Muscle of back (tissue), 3 donors: ENCODE measurements at regions not wholly inside any gene's neighbourhood (a gene's known extent, or its start where the extent isn't known, plus 50 kb on each side); places are given as distances from the start of the nearest gene placed in this dataset.

Source experiments
- DNase-seq, 3 donors: peaks; one replicate each; pipeline versions ENCODE4 v3.0.0 to v3.0.0-alpha.2; 2013

DNA sequence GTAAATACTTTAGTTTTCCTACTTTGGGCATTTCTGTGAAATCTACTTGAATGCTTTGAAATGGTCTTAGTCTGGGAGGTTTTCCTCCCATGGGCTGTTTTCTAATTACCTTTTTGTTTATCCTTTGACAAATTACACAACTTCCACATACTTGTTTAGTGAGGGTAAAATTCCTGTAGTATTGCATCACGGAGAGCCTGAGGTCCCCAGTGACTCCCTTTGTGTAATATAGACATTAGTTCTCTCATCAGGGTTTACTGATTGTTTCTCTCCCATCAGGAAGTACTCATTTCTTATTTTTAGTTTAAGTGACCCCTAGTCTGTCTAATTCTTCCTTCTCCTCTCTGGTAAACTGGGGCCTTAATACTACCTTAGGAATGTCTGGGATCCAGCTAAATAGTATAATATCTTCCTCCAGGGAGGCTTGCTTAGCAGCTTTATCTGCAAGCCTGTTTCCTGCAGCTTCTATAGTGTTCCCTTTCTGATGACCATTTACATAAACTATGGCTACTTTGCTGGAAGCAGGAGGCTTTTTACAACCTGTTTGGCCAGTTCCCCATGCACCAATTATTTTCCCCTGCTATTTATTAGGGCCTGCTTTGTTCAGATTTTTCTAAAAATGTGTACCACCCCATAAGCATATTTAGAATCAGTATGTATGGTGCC lies 87.2 kb upstream of the XCR1 start:
- peak in 2 of 3 donors; percentile 18 to 38 for DNase-seq

DNA sequence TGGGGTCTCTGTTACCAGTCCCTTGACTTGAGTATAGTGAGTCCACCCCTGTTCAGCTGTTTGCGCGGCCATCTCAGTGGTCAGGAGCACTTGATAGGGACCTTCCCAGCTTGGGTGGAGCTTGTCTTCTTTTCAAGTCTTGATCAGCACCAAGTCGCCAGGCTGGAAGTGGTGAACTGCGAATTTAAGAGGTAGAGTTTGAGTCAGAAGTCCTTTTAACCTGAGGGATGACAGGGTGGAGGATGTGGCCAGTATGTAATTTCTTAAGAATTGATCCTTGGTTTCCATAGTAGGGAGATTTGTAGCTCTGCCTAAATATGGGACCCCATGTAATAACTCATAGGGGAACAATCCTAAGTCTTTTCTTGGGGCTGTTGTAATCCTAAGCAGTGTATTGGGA lies 86.3 kb upstream of the XCR1 start:
- DNase-seq: no peak

DNA sequence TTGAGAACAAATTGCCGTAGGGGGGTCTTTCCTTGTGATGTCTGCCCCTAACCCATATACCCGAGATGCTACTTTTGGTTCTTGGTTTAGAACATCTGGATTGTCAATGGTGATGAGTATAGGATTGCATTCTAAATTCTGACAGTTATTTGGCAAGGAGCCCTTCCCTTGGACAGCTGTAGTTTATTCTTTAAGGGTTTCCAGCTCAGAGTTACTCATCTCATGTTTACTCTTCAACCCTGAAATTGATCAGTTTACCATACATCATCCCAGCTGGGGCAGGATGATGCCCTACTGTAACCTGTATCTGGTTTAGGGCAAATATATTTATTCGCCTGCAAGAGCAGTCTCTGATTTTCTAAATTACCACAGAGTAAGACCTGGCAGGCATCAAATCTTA lies 85.7 kb upstream of the XCR1 start:
- DNase-seq: no peak

DNA sequence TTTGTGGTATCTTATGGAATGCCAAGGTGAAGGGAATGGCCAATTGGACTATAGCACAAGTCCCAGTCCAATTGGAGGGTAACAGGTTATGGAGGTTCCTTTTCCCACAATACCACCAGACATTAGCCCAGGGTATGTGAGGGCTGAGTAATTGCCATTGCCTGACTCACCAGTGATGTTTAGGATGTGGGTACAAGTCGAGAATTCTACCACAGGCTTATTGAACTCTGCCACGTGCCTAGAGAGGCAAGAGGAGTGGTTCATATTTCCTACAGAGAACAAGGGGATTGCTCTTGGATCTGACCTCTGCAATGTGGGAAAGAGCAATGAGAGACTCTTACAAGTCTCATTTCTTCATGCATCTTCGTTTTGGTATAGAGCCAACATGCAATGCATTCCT lies 85.0 kb upstream of the XCR1 start:
- DNase-seq: no peak

DNA sequence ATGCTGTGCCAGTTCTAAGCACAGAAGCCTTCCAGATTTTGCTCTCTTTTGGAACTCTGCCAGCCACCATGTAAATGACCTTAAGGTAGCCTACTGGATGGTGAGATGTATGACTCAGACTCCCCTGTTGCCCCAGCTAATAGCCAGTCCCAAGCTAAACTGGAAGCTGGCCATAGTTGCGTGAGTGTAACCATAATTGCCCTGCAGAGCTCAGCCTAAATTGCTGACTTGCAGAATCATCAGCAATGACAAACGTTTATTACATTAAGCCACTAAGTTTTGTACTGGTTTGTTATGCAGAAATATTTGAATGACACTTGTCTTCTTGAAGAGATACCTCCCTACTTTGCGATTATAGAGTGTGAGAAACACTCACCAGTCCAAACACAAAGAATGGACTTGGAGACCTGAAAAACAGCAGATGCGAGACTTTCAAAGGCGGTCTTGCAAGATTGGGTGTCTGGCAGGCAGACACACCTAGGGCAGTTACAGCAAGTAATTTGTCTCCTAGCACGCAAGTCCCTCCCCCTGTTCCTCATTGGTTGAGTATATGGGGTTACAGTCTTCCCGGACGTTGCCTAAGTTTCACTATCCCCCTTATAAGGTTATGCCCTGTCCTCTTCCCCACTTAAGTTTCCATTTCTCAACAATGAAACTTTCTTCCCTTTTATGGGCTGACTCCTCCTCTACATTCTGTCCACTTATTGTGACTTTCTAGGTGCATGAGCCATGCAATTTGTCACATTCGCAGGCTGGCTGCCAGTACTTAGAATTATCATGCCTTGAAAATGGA lies 83.6 kb upstream of the XCR1 start:
- DNase-seq: peak in 2 of 3 donors; percentile 19 to 20

DNA sequence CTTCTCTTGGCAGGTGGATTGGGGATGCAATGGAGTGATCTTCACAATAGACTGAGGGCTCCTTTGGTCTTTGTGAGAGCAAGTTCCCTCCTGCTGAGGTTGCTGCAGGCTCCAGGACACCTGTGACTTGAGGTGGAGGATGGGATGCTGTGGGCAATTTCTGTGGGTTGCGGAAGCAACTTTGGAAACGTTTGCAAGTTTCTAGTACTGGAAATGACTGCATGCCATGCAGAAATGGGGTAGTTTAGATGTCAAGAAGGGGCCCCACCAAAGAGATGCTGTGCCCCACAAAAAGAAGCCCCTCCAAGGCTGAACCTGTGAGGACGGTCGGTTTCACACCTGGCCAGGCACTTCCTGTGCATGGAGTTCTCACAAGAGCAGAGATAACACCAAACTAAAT lies 80.4 kb upstream of the XCR1 start:
- DNase-seq: no peak

DNA sequence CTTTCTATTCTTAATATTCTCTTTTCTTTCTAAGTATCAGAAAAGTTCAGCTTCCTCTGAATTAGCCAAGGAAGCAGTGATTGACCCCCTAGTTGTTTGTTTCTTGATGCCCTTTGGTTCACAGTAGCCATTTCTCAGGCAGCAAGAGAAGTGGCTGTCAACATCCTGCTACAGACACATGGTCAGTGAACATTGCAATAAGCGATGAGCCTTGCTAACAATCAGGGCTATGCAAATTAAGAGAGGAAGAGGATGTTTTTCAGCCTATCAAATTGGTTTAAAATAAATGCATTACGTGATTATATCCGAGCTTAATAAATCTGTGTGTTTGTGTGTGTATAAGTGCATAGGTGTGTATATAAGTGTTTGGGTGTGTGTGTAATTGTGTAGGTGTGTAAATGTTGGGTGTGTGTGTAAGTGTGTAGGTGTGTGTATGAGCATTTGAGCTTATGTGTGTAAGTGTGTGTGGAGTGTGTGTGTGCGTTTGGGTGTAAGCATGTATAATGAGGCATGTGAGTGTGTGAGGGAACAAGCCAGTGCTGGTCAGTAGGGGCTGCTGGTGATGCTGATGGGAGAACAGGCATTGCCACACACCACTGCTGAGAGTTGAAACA lies 78.1 kb upstream of the XCR1 start:
- no peak for DNase-seq

DNA sequence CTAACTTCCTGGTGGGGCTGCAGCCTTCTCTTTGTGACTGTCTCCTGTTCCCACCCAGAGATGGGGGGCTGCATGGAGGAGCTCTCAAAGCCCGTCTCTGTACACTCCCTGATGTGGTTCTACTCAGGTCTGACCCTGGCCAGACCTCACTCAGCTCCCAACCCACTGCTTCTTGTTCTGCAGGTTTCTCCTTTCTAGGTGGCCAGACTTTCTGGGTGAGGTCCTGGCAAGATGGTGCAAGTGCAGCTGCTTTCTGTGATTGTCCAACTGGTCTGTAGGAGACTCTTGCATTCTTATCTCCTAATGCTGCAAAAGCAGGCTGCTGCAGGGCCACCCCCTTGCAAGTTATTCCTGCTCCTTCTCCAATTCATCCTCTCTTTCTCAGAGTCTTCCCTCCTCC lies 77.4 kb upstream of the XCR1 start:
- no peak for DNase-seq

DNA sequence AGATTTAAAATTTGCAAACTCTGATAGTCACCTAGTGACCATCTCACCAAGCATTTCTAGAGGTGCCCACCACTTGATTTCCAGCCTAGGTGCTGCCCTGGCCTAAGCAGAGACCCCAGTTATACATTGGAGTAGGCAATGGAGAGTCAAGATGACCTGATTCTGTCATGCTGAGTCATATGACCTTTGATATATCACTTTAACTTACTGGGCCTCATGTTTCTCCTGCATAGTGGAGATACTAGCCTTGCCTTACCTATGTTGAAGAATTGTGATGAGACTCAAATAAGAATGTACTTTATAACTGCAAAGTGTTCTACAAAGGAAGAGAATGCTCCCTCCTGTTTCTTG lies 75.5 kb upstream of the XCR1 start:
- no peak for DNase-seq

DNA sequence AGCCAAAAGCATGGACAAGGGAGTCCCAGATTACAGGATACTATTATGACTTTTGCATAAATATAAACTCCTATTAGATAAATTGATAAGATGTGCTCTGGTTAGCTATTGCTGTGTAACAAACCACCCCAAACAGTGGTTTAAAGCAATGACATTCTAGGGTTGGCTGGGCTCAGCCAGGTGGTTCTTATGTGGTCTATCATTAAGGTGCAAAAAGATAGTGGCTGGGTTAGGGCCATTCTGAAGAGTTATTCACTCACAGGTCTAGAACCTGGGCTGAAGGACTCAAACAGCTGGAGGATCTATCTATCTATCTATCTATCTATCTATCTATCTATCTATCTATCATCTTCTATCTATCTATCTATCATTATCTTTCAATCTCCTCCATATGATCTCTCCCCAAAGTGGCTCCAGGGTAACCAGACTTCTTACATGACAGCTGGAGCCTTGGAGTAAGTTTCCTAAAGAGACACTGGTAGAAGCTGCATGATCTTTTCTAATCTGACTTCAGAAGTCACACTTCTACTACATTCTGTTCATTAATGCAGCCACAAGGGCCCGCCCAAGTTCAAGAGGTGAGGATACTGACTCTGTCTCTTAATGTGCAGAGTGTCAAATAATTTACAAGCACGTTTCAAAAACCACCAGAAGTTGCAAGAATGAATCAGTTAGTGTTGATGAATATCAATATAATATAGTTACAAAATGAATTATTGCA lies 74.9 kb upstream of the XCR1 start:
- DNase-seq: no peak

DNA sequence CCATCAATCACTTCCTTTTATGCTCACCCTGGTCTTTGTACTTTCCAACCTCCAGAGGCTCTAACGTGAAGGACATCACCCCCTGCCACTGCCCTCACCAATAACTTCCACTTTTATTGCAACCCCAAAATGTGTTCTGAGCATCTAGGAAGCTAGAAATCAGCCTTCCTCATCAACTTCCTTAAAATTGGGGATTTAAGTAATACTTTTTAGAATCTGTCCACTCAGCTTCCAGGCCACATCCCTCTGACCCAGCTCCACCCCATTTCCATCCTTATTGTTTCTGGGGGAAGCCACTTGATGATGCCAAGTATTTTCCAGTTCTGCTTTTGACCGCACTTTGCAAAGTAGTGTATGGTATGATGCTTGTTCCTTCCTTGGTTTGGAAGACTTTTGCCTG lies 73.5 kb upstream of the XCR1 start:
- DNase-seq: peak in 1 of 3 donors; percentile 44

DNA sequence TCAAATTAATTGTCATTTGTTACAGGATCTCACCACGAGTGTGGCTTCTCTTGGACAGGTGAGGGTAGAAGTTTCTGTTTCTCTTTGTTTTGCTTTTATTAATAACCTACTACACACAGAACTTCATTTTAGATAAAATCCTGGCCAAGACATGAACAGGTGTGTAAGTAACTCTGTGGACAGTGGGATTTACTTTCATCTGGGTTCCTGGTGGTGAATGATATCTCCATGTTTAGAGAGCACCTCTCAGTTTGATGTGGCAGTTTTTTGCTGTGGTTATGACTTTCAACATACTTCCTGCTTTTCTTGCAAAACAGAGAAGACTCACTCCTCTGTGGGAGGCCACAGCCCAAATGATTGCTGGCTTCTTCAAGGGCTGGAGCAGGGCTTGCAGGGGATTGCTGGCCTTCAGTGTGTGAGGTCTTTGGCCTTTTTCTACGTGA lies 71.1 kb upstream of the XCR1 start:
- DNase-seq: peak in 1 of 3 donors; percentile 21

DNA sequence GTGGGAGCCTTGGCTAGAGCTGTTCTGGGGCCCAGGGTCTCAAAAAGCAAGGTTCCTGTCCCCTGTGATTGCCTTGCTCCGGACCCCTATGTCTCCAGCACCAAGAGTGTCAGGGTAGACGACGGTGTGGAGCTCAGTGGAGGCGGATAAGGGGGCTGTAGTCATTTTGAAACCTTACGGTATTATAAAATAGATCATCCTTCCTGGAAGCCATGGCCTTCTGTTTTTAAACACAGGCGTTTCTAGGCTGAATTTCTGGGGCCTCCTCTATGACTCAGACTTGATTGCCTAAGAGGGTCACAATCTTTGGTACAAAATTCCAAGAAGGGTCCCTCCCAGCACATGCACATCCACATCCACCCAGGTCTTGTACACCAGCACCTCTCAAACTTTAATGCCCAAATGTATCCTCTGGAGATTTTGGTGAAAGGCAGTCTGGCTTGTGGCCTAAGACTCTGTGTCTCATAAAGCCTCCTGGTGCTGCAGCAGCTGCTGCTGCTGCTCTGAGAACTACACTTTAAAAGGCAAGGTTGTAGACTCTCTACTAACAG lies 70.5 kb upstream of the XCR1 start:
- peak in 1 of 3 donors; percentile 32 for DNase-seq

DNA sequence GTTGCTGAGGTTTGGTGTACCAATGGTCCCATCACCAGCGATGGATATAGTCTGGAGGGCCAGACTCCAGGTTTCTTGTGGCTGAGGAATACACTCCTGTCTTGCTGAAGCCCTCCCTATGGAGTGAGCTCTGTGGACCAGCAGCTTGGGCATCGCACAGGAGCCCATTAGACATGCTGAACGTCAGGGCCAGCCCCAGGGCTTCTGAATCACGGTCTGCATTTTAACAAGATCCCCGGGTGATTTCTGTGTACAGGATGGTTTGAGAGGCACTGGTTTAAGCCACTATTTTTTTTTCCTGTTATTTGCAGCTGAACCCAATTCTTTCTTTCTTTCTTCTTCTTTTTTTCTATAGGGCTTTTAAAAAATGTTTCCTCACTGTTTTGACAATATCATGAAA lies 69.5 kb upstream of the XCR1 start:
- no peak for DNase-seq

DNA sequence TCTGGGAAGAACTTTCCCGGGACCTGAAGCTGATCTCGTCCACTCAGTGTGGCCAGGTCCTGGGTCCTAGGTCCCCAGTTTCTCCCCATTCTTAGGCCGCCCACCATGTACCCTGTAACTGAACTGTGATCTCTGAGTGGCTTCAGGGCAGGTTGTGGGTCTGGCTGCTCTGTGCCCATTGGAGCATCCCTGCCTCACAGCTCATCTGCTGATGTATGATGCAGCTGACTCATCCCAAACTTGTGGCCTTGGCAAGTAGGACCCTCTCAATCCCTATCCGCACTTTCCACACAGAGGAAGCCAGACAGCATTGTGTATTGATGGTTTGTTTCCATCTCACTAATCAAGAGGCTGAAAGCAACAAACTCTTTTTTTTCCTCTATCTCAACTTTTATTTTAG lies 69.1 kb upstream of the XCR1 start:
- no peak for DNase-seq

DNA sequence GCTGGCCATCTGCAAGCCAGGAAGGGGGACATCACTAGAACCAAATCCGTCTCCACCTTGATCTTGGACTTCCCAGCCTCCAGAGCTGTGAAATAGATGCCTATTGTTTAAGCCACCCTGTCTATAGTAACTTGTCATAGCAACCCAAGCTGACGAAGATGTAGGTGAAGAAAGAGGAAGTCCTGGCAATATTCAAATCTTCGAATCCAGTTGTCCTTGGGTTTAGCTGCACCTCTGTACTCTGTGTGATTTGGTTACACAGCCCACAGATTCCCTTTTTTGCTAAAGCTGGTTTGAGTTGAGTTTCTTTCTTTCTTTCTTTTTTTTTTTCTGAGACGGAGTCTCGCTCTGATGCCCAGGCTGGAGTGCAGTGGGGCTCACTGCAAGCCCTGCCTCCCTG lies 68.0 kb upstream of the XCR1 start:
- no peak for DNase-seq

DNA sequence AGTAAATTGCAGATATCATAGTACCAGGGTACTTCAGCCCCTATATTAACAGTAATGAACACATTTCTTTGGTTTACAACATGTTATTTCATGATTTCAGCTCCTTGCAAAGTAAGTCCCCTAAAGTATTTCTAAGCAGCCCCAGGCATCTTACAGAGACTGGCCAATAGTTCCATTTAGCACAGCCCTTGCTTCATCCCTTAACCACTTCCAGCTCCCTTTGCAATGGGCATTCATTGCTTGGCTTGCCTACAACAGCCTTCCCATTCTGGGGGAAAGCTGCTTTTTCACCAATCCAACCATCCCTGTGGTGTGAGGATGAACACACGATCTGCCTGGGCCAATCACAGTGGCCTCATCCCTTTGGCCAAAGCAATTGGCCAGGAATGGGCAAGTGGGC lies 67.2 kb upstream of the XCR1 start:
- no peak for DNase-seq

DNA sequence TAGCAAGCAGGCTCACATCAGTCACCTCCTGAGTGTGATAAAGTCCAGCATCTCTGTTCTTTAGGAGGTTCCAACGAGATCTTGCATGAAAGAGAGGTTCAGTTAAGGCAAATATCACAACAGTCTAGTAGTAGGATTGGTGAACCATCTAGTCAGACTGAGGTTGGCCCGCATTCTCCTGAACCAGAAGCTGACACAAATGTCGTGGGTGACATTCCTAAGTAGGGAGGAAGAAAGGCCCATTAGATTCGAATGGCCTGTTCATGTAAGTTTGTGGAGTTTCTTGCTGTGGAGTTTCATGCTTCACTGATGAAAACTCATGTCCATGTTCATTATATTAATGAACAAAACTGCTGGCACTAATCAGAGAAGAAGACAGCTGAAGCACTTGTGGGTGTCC lies 66.7 kb upstream of the XCR1 start:
- no peak for DNase-seq

DNA sequence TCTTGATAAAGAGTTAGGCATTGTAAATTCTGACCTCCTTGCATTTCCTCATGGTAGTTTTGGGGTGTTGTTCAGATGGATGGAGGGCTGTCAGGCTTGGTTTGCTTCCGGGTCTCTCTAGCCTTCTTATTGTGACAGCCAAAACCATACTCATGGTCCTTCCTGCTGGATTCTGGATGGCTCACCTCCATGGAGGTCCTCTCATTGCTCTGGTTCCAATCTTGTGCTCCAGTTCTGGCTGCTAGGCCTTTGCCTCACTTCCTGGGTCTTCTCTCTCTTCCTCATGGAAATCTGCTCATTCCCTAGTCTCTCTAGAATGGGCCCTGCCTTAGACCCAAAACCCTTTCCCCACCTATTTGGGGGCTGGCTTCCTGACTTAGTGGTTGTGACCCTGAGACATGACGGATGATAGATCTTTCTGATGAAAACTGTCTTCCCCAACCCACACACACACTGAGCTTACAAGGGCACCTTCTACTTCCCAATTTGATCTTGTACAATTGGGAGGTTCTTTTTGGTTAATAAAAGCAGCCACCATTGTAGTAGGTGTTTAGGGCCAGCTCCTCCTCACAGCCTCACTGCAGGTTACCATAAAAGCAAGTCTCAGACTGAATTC lies 66.2 kb upstream of the XCR1 start:
- no peak for DNase-seq

DNA sequence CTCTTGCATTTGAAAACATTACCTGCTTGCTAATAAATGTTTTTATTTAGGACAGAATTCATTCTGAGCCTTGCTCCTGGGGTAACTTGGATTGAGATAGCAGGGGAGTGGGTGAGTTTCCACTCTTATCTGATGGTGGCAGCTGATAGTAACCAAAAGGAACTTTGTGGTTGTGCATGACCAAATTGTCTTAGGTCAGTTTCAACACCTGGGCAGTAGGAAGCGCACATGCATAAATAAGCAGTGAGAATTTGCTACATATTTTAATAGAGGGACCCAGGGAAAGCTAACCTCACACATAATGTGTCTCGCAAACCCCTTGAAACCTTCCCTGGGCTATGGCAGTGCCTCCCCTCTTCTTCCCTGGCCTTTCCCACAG lies 65.4 kb upstream of the XCR1 start:
- DNase-seq: no peak

DNA sequence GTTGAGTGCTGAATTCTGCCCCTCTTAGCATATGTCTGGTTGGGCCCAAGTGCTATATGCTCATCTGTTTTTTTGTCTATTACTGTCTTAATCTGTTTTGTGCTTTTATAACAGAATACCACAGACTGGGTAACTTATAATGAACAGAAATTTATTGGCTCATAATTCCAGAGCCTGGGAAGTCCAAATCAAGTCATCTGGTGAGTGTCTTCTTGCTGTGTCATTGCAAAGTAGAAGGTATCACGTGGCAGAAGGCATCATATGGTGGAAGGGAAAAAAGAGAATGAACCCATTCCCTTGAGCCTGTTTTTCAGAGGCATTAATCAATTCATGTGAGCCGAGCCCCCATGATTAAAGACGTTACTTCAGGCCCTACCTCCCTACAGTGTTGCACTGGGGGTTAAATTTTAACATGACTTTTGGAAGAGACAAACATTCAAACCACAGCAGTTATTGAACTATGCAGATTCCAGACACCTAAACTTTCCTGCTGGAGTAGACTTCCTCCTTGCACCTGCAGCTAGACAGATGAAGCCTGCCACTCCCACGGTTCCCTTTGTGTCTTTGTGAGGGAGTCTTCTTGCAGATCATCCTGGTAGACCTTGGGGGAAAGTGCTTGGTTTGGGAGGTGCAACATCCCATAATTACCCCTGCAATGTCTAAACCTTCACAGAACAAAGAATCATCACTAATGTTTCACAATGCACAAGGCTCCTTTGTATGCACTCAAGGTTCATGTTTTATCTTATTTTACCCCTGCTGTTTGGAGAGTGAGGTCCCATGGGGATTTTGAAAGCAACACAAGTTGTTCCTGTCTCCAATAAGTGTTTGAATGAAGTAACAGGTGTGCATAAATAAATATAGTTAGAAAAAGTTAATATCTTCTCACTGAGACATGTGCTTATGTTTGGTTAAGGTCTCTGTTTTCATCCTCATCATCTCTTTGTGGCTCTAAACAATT lies 64.7 kb upstream of the XCR1 start:
- DNase-seq: no peak
